SK-N-SH (cell line): ENCODE measurements at regions not wholly inside any gene's neighbourhood (a gene's known extent, or its start where the extent isn't known, plus 50 kb on each side); places are given as distances from the start of the nearest gene placed in this dataset.
"Not testable (repeated sequence)": the region's sequence is repeated elsewhere in the genome, so short reads cannot be mapped to it uniquely, and the experiment has no call there.

ENCODE experiments used
- CTCF ChIA-PET: fragments of 300-600, 350-600 bp; formaldehyde crosslinking; extraction: SDS; loops from one replicate; lab custom pipeline; 2021; lab: Yijun Ruan, JAX
- POLR2A ChIA-PET: fragments of 350-600 bp; sonication (Branson Sonifier 250); formaldehyde crosslinking; extraction: SDS; loops from one replicate; lab custom pipeline; 2020; ENCODE audit warnings: antibody characterized with exemption, inconsistent platforms; lab: Yijun Ruan, JAX
- DNase-seq: peaks from one replicate; pipeline ENCODE4 v3.0.0; 2012
- H2AFZ ChIP-seq: fragments of 200-600 bp; sonication (generic); 2 replicates; pipeline ENCODE4 v1.8.1; 2016; ENCODE audit warnings: antibody characterized with exemption, mild to moderate bottlenecking, low read depth
- H3F3A ChIP-seq: fragments of 200-600 bp; sonication (generic); replicated peaks from 2 replicates; pipeline ENCODE3; 2016; ENCODE audit warnings: antibody characterized with exemption, mild to moderate bottlenecking; ENCODE audit not compliant: insufficient read depth
- H3K27ac ChIP-seq, 2 experiments: fragments of 200-500 bp in 1 of 2; fragments of 200-600 bp in 1 of 2; sonication (Bioruptor generic) in 1 of 2; sonication (generic), shearing (Covaris generic) in 1 of 2; 2 replicates each; pipeline versions ENCODE4 v1.5.1 to v1.6.1; 2014 to 2016; ENCODE audit warnings: low read depth in 2 of 2, inconsistent platforms in 1 of 2, low read length in 1 of 2, mild to moderate bottlenecking in 1 of 2, mixed read lengths in 1 of 2
- H3K27me3 ChIP-seq: fragments of 200-600 bp; sonication (generic), shearing (Covaris generic); 2 replicates; pipeline ENCODE4 v1.6.1; 2016; ENCODE audit warnings: mixed run types; ENCODE audit not compliant: insufficient read depth
- H3K36me3 ChIP-seq, 2 experiments: fragments of 200-500 bp in 1 of 2; fragments of 200-600 bp in 1 of 2; sonication (Bioruptor generic) in 1 of 2; sonication (generic) in 1 of 2; replicated peaks in 1 of 2; 2 replicates each; pipeline versions ENCODE3 to v1.5.1; 2014 to 2016; ENCODE audit warnings: low read length in 1 of 2, mild to moderate bottlenecking in 1 of 2; ENCODE audit not compliant: insufficient read depth in 2 of 2, control insufficient read depth in 1 of 2
- H3K4me1 ChIP-seq, 2 experiments: fragments of 200-500 bp in 1 of 2; fragments of 200-600 bp in 1 of 2; sonication (Bioruptor generic) in 1 of 2; sonication (generic), shearing (Covaris generic) in 1 of 2; 2 replicates each; pipeline versions ENCODE4 v1.5.1 to v1.6.1; 2014 to 2016; ENCODE audit warnings: low read depth in 1 of 2, low read length in 1 of 2, mixed run types in 1 of 2; ENCODE audit not compliant: insufficient read depth in 2 of 2, control insufficient read depth in 1 of 2
- H3K4me2 ChIP-seq: fragments of 200-600 bp; sonication (generic), shearing (Covaris generic); 2 replicates; pipeline ENCODE4 v1.6.1; 2017; ENCODE audit warnings: mixed run types
- H3K4me3 ChIP-seq, 2 experiments: fragments of 200-500 bp in 1 of 2; fragments of 200-600 bp in 1 of 2; sonication (Bioruptor generic) in 1 of 2; sonication (generic), shearing (Covaris generic) in 1 of 2; 2 replicates each; pipeline versions ENCODE4 v1.5.1 to v1.8.1; 2014 to 2016; ENCODE audit warnings: low read depth in 2 of 2, inconsistent platforms in 1 of 2, low read length in 1 of 2, mild to moderate bottlenecking in 1 of 2, mixed read lengths in 1 of 2, moderate library complexity in 1 of 2
- H3K79me2 ChIP-seq: fragments of 200-600 bp; sonication (generic); 2 replicates; pipeline ENCODE4 v1.8.1; 2017; ENCODE audit warnings: mild to moderate bottlenecking; ENCODE audit not compliant: insufficient read depth
- H3K9ac ChIP-seq: fragments of 200-600 bp; sonication (generic); 2 replicates; pipeline ENCODE4 v1.6.1; 2017; ENCODE audit warnings: mixed run types
- H3K9me2 ChIP-seq: fragments of 200-600 bp; sonication (generic); 2 replicates; pipeline ENCODE4 v1.6.1; 2017; ENCODE audit warnings: mixed run types
- H3K9me3 ChIP-seq: fragments of 200-600 bp; sonication (generic); 2 replicates; pipeline ENCODE4 v1.6.1; 2017; ENCODE audit warnings: mixed run types, mild to moderate bottlenecking, moderate library complexity
- H4K20me1 ChIP-seq: fragments of 200-600 bp; sonication (generic); 2 replicates; pipeline ENCODE4 v1.6.1; 2017; ENCODE audit warnings: mild to moderate bottlenecking, mixed run types; ENCODE audit not compliant: insufficient read depth
- CHD2 ChIP-seq: fragments of 150-350 bp; IDR thresholded peaks from 2 replicates; pipeline ENCODE4 v1.6.1; 2018; ENCODE audit warnings: low read length; ENCODE audit not compliant: partially characterized antibody
- ELF1 ChIP-seq: IDR thresholded peaks from 2 replicates; pipeline ENCODE4 v1.4.0; 2012
- EP300 ChIP-seq, 2 experiments: IDR thresholded peaks; 2 replicates each; pipeline versions ENCODE4 v1.4.0 to v1.6.1; 2012; ENCODE audit warnings: borderline replicate concordance in 1 of 2, low read depth in 1 of 2, low read length in 1 of 2
- FOSL2 ChIP-seq: IDR thresholded peaks from 2 replicates; pipeline ENCODE4 v1.4.0; 2012; ENCODE audit warnings: low read depth, mild to moderate bottlenecking, moderate library complexity, borderline replicate concordance
- GABPA ChIP-seq: IDR thresholded peaks from 2 replicates; pipeline ENCODE4 v1.4.0; 2012; ENCODE audit warnings: low read depth, mild to moderate bottlenecking
- JUND ChIP-seq: IDR thresholded peaks from 2 replicates; pipeline ENCODE4 v1.4.0; 2012
- MEF2A ChIP-seq: IDR thresholded peaks from 2 replicates; pipeline ENCODE4 v1.4.0; 2012; ENCODE audit warnings: low read depth, borderline replicate concordance
- RAD21 ChIP-seq: IDR thresholded peaks from 2 replicates; pipeline ENCODE4 v1.6.1; 2012; ENCODE audit warnings: mild to moderate bottlenecking, low read length
- REST ChIP-seq: IDR thresholded peaks from 2 replicates; pipeline ENCODE4 v1.6.1; 2012; ENCODE audit warnings: mild to moderate bottlenecking, low read depth, low read length, moderate library complexity
- RFX5 ChIP-seq: IDR thresholded peaks from 2 replicates; pipeline ENCODE4 v1.6.1; 2012; ENCODE audit warnings: mild to moderate bottlenecking, improper control_type of control experiment, low read length
- RXRA ChIP-seq: IDR thresholded peaks from 2 replicates; pipeline ENCODE4 v1.4.0; 2012; ENCODE audit warnings: low read depth, mild to moderate bottlenecking, borderline replicate concordance
- TAF1 ChIP-seq: IDR thresholded peaks from 2 replicates; pipeline ENCODE4 v1.6.1; 2012; ENCODE audit warnings: low read depth, mild to moderate bottlenecking, low read length, moderate library complexity, borderline replicate concordance
- USF1 ChIP-seq: IDR thresholded peaks from 2 replicates; pipeline ENCODE4 v1.4.0; 2012; ENCODE audit warnings: low read depth, borderline replicate concordance
- WGBS: methylation state at CpG from one replicate; pipeline ENCODE4 v1.1.6; 2017; ENCODE audit warnings: low lambda C conversion rate; 5-methylcytosine and 5-hydroxymethylcytosine counted together

- Histone ChIP-seq H3K79me2 (no peaks in the 10 kb centered on the region), H3K4me2 (no peak overlapping the region), H3K9me2 (no peaks in the 10 kb centered on the region), H3K9me3 (no peaks in the 10 kb centered on the region), H3K4me1 (no peaks in the 10 kb centered on the region), H3K9ac (no peak overlapping the region), H3K4me3 (no peak overlapping the region), H3F3A (no peaks in the 10 kb centered on the region), H4K20me1 (no peaks in the 10 kb centered on the region), H3K27ac (no peak overlapping the region), H3K27me3 (no peaks in the 10 kb centered on the region), H3K36me3 (no peaks in the 10 kb centered on the region), H2AFZ (no peak overlapping the region)
- ChIA-PET POLR2A (no interaction called here), CTCF (no interaction called here)
- DNase-seq, result no peak
- no peak for TF ChIP-seq CHD2
- no peak for TF ChIP-seq RXRA
- TF ChIP-seq FOSL2, result no peak
- TF ChIP-seq MEF2A, result no peak
- no peak for TF ChIP-seq JUND
- TF ChIP-seq RAD21, result no peak
- TF ChIP-seq GABPA, result no peak
- 15% methylated on average over 4 of the region's 4 CpGs for WGBS
These were observed 624.4 kb upstream of the ACTRT1 start for GRCh38 chrX:128676651-128677050.

- POLR2A ChIA-PET, H3K36me3 ChIP-seq, H3K27me3 ChIP-seq, H3K4me3 ChIP-seq, H3K4me1 ChIP-seq, DNase-seq, H2AFZ ChIP-seq, H3K79me2 ChIP-seq, H3K9me2 ChIP-seq, H3K9ac ChIP-seq, H4K20me1 ChIP-seq, H3K27ac ChIP-seq, H3K9me3 ChIP-seq, H3K4me2 ChIP-seq, H3F3A ChIP-seq: not testable (repeated sequence)
- 21% methylated on average over 5 of the region's 9 CpGs for WGBS
- CTCF ChIA-PET, result interaction anchor here (0.7 kb wide), 1 partner anchor 411 kb away, joined by 3 read pairs; no protein-coding TSS in a partner anchor
These were observed 622.3 kb upstream of the ACTRT1 start for GRCh38 chrX:128674326-128675086.

- Histone ChIP-seq H3K27ac (no peak overlapping the region), H3F3A (no peaks in the 10 kb centered on the region), H3K9me3 (no peaks in the 10 kb centered on the region), H3K27me3 (no peaks in the 10 kb centered on the region), H3K4me3 (no peak overlapping the region), H3K9ac (no peak overlapping the region), H3K4me1 (no peaks in the 10 kb centered on the region), H3K36me3 (no peaks in the 10 kb centered on the region), H3K9me2 (no peaks in the 10 kb centered on the region), H4K20me1 (no peaks in the 10 kb centered on the region), H3K79me2 (no peaks in the 10 kb centered on the region), H3K4me2 (no peak overlapping the region), H2AFZ (no peak overlapping the region)
- no peak for DNase-seq
- TF ChIP-seq ELF1 (no peak), MEF2A (no peak), EP300 (IDR thresholded peaks at IDR 0.05; ENCODE audit: borderline replicate concordance in 1 of 2, low read depth in 1 of 2, low read length in 1 of 2) (no peak), REST (no peak), RFX5 (no peak), RXRA (no peak), TAF1 (no peak), USF1 (no peak)
- CTCF ChIA-PET, result no interaction called here
- 14% methylated on average over 1 of the region's 1 CpG for WGBS
- POLR2A ChIA-PET, result interaction anchor here (0.6 kb wide), 1 partner anchor 55 kb away, joined by 3 read pairs; no protein-coding TSS in a partner anchor
These were observed 612.0 kb upstream of the ACTRT1 start for GRCh38 chrX:128664211-128664610.
